H1 (cell line): ENCODE measurements at regions not wholly inside any gene's neighbourhood (a gene's known extent, or its start where the extent isn't known, plus 50 kb on each side); places are given as distances from the start of the nearest gene placed in this dataset.

Experiments used
- CBX8 ChIP-seq: fragments of 300-800, 300-1000 bp; sonication (generic); IDR thresholded peaks from 2 replicates; pipeline ENCODE4 v1.7.1; 2016; ENCODE audit warnings: low read depth, low read length, borderline replicate concordance
- CEBPB ChIP-seq: IDR thresholded peaks from 2 replicates; pipeline ENCODE4 v1.6.1; 2012; ENCODE audit warnings: low read depth, low read length
- EP300 ChIP-seq, 2 experiments: IDR thresholded peaks; 1 replicate in 1 of 2; 2 replicates in 1 of 2; pipeline ENCODE4 v1.6.1; 2011 to 2012; ENCODE audit warnings: low read depth in 2 of 2, low read length in 2 of 2, mild to moderate bottlenecking in 2 of 2, borderline replicate concordance in 1 of 2, inconsistent platforms in 1 of 2, moderate library complexity in 1 of 2
- GABPA ChIP-seq: IDR thresholded peaks from 2 replicates; pipeline ENCODE4 v1.6.1; 2011; ENCODE audit warnings: mild to moderate bottlenecking, low read length, moderate library complexity, borderline replicate concordance; ENCODE audit not compliant: insufficient read depth
- JUND ChIP-seq: IDR thresholded peaks from 2 replicates; pipeline ENCODE4 v1.6.1; 2011; ENCODE audit warnings: mild to moderate bottlenecking, improper control_type of control experiment, low read length
- POLR2A ChIP-seq, 2 experiments: IDR thresholded peaks; 1 replicate in 1 of 2; 2 replicates in 1 of 2; pipeline ENCODE4 v1.6.1; 2011; ENCODE audit warnings: low read depth in 2 of 2, low read length in 2 of 2, mild to moderate bottlenecking in 2 of 2; ENCODE audit errors: control extremely low read depth in 1 of 2
- POLR2AphosphoS5 ChIP-seq: IDR thresholded peaks from 2 replicates; pipeline ENCODE4 v1.6.1; 2011; ENCODE audit warnings: low read depth, low read length
- SIN3A ChIP-seq, 2 experiments: IDR thresholded peaks in 1 of 2; conservative IDR thresholded peaks in 1 of 2; 2 replicates each; pipeline ENCODE4 v1.6.1; 2011 to 2012; ENCODE audit warnings: low read length in 2 of 2, improper control_type of control experiment in 1 of 2, low read depth in 1 of 2, mild to moderate bottlenecking in 1 of 2
- SP1 ChIP-seq: IDR thresholded peaks from 2 replicates; pipeline ENCODE4 v1.6.1; 2011; ENCODE audit warnings: low read depth, low read length
- TAF7 ChIP-seq: optimal IDR thresholded peaks from 2 replicates; pipeline ENCODE3; 2011; ENCODE audit warnings: low read depth, mild to moderate bottlenecking, inconsistent platforms, low read length, moderate library complexity, borderline replicate concordance
- TF ChIP-seq, protein P1 (sequence below), 3 experiments: IDR thresholded peaks; 1 replicate in 2 of 3; 2 replicates in 1 of 3; pipeline versions ENCODE4 v1.5.1 to v1.6.1; 2011; ENCODE audit warnings: low read length in 3 of 3, mild to moderate bottlenecking in 3 of 3, inconsistent platforms in 2 of 3, low read depth in 1 of 3, moderate library complexity in 1 of 3; ENCODE audit not compliant: insufficient read depth in 1 of 3; ENCODE audit errors: control extremely low read depth in 1 of 3

DNA sequence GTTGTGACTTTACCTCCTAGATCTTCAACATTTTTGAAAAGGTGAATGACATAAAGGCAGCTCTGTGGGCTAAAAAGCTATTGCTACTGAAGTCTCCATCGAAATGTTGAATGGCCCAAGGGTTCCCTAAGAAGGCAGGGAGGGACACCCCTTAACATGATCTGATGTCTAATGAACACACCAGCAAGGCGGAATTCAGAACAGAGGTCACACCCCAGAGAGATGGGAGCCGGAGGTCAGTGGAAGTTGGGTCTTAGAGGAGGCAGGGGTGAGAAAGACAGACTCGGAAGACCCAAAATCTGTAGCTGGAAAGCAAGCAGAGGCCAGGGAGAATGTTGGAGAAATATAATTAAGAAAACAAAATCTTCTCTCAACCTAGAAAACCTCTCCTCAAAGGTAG is 79.0 kb downstream of the TRIM29 start:
- TF ChIP-seq, protein P1, sequence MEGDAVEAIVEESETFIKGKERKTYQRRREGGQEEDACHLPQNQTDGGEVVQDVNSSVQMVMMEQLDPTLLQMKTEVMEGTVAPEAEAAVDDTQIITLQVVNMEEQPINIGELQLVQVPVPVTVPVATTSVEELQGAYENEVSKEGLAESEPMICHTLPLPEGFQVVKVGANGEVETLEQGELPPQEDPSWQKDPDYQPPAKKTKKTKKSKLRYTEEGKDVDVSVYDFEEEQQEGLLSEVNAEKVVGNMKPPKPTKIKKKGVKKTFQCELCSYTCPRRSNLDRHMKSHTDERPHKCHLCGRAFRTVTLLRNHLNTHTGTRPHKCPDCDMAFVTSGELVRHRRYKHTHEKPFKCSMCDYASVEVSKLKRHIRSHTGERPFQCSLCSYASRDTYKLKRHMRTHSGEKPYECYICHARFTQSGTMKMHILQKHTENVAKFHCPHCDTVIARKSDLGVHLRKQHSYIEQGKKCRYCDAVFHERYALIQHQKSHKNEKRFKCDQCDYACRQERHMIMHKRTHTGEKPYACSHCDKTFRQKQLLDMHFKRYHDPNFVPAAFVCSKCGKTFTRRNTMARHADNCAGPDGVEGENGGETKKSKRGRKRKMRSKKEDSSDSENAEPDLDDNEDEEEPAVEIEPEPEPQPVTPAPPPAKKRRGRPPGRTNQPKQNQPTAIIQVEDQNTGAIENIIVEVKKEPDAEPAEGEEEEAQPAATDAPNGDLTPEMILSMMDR (IDR thresholded peaks at IDR 0.05; ENCODE audit: control extremely low read depth in 1 of 3, insufficient read depth in 1 of 3, low read depth in 1 of 3, low read length in 3 of 3): no peak
- no peak for TF ChIP-seq TAF7
- no peak for TF ChIP-seq POLR2AphosphoS5
- TF ChIP-seq EP300 (IDR thresholded peaks at IDR 0.05; ENCODE audit: borderline replicate concordance in 1 of 2, low read depth in 2 of 2, low read length in 2 of 2): no peak
- no peak for TF ChIP-seq GABPA
- no peak for TF ChIP-seq CBX8
- TF ChIP-seq JUND: no peak
- no peak for TF ChIP-seq CEBPB
- TF ChIP-seq POLR2A (IDR thresholded peaks at IDR 0.05; ENCODE audit: control extremely low read depth in 1 of 2, low read depth in 2 of 2, low read length in 2 of 2): no peak
- no peak for TF ChIP-seq SP1
- no peak for TF ChIP-seq SIN3A (conservative IDR thresholded peaks at IDR 0.05 in 1 of 2, IDR thresholded peaks at IDR 0.05 in 1 of 2; ENCODE audit: low read depth in 1 of 2, low read length in 2 of 2)
